Mesenchymal stem cell (in vitro differentiated cells and primary cell): ENCODE measurements at regions not wholly inside any gene's neighbourhood (a gene's known extent, or its start where the extent isn't known, plus 50 kb on each side); places are given as distances from the start of the nearest gene placed in this dataset.
A peak's percentile ranks its signal among the peaks of the same experiment; 100 is the strongest.

Experiments used
- DNase-seq: peaks from one replicate; pipeline ENCODE4 v3.0.0-alpha.2; 2013
- H2AFZ ChIP-seq: one replicate; pipeline ENCODE4 v1.6.1; 2013; ENCODE audit warnings: low read depth, mild to moderate bottlenecking, control low read depth, inconsistent platforms, low read length, moderate library complexity
- H2AK5ac ChIP-seq: 2 replicates; pipeline ENCODE4 v1.6.1; 2013; ENCODE audit warnings: low read length, moderate library complexity, mild to moderate bottlenecking, inconsistent platforms; ENCODE audit not compliant: severe bottlenecking
- H2BK120ac ChIP-seq: one replicate; pipeline ENCODE4 v1.6.1; 2013; ENCODE audit warnings: low read depth, mild to moderate bottlenecking, inconsistent platforms, low read length, moderate library complexity
- H2BK12ac ChIP-seq, 2 experiments: one replicate each; pipeline ENCODE4 v1.6.1; 2013; ENCODE audit warnings: inconsistent platforms in 2 of 2, low read length in 2 of 2, mild to moderate bottlenecking in 2 of 2, moderate library complexity in 2 of 2, control low read depth in 1 of 2
- H2BK15ac ChIP-seq: one replicate; pipeline ENCODE4 v1.6.1; 2013; ENCODE audit warnings: mild to moderate bottlenecking, low read depth, inconsistent platforms; ENCODE audit not compliant: poor library complexity, severe bottlenecking
- H2BK5ac ChIP-seq: 2 replicates; pipeline ENCODE4 v1.6.1; 2013; ENCODE audit warnings: low read depth, mild to moderate bottlenecking, low read length, control low read depth, inconsistent platforms; ENCODE audit not compliant: poor library complexity, severe bottlenecking
- H3K14ac ChIP-seq, 2 experiments: one replicate each; pipeline ENCODE4 v1.6.1; 2013; ENCODE audit warnings: inconsistent platforms in 2 of 2, low read length in 2 of 2, control low read depth in 1 of 2, mild to moderate bottlenecking in 1 of 2, moderate library complexity in 1 of 2
- H3K18ac ChIP-seq, 2 experiments: one replicate each; pipeline ENCODE4 v1.6.1; 2013; ENCODE audit warnings: inconsistent platforms in 2 of 2, low read length in 2 of 2, control low read depth in 1 of 2, low read depth in 1 of 2, mild to moderate bottlenecking in 1 of 2
- H3K23ac ChIP-seq, 2 experiments: one replicate each; pipeline ENCODE4 v1.6.1; 2013; ENCODE audit warnings: inconsistent platforms in 2 of 2, low read length in 2 of 2, mild to moderate bottlenecking in 2 of 2, moderate library complexity in 2 of 2, control low read depth in 1 of 2
- H3K27ac ChIP-seq: 2 replicates; pipeline ENCODE4 v1.5.1; 2013; ENCODE audit warnings: mild to moderate bottlenecking, moderate library complexity, low read length, control low read depth, inconsistent platforms; ENCODE audit not compliant: poor library complexity, severe bottlenecking
- H3K27me3 ChIP-seq, 2 experiments: 2 replicates each; pipeline versions ENCODE4 v1.6.1 to v1.7.0; 2013; ENCODE audit warnings: low read length in 2 of 2, mild to moderate bottlenecking in 2 of 2, moderate library complexity in 2 of 2, control low read depth in 1 of 2, inconsistent platforms in 1 of 2; ENCODE audit not compliant: control insufficient read depth in 1 of 2, insufficient read depth in 1 of 2
- H3K36me3 ChIP-seq, 2 experiments: 2 replicates each; pipeline versions ENCODE4 v1.6.1 to v1.7.0; 2013; ENCODE audit warnings: low read length in 2 of 2, control low read depth in 1 of 2, inconsistent platforms in 1 of 2, low read depth in 1 of 2, mild to moderate bottlenecking in 1 of 2; ENCODE audit not compliant: insufficient read depth in 2 of 2, control insufficient read depth in 1 of 2
- H3K4ac ChIP-seq, 2 experiments: one replicate each; pipeline ENCODE4 v1.6.1; 2013; ENCODE audit warnings: inconsistent platforms in 2 of 2, low read length in 2 of 2, mild to moderate bottlenecking in 2 of 2, moderate library complexity in 2 of 2, control low read depth in 1 of 2, low read depth in 1 of 2
- H3K4me1 ChIP-seq: 2 replicates; pipeline ENCODE4 v1.6.1; 2013; ENCODE audit warnings: low read depth, low read length, control low read depth; ENCODE audit not compliant: control insufficient read depth, insufficient read depth
- H3K4me2 ChIP-seq: 2 replicates; pipeline ENCODE4 v1.6.1; 2013; ENCODE audit warnings: low read length, mild to moderate bottlenecking, inconsistent platforms; ENCODE audit not compliant: poor library complexity, severe bottlenecking
- H3K4me3 ChIP-seq, 2 experiments: 2 replicates each; pipeline versions ENCODE4 v1.5.1 to v1.7.0; 2013; ENCODE audit warnings: low read length in 2 of 2, mild to moderate bottlenecking in 2 of 2, control low read depth in 1 of 2, low read depth in 1 of 2; ENCODE audit not compliant: insufficient read depth in 1 of 2
- H3K79me1 ChIP-seq: replicated peaks from 2 replicates; pipeline ENCODE4 v1.6.1; 2013; ENCODE audit warnings: mild to moderate bottlenecking, control low read depth, low read length, inconsistent platforms; ENCODE audit not compliant: poor library complexity, severe bottlenecking
- H3K9ac ChIP-seq: 2 replicates; pipeline ENCODE4 v1.7.0; 2013; ENCODE audit warnings: mild to moderate bottlenecking, low read length, moderate library complexity
- H3K9me3 ChIP-seq: 2 replicates; pipeline ENCODE4 v1.7.0; 2013; ENCODE audit warnings: mild to moderate bottlenecking, low read length; ENCODE audit not compliant: control insufficient read depth
- H4K8ac ChIP-seq: one replicate; pipeline ENCODE4 v1.6.1; 2013; ENCODE audit warnings: inconsistent platforms, mild to moderate bottlenecking, low read length, moderate library complexity
- H4K91ac ChIP-seq: one replicate; pipeline ENCODE4 v1.6.1; 2013; ENCODE audit warnings: mild to moderate bottlenecking, low read length, inconsistent platforms
- WGBS: methylation state at CpG from one replicate; pipeline ENCODE4 v1.1.7; 2013; ENCODE audit warnings: mixed read lengths; 5-methylcytosine and 5-hydroxymethylcytosine counted together

- no peaks in the 10 kb centered on the region for H3K36me3 ChIP-seq
- no peak overlapping the region for H3K9ac ChIP-seq
- H3K9me3 ChIP-seq, result peaks cover 10% of the 10 kb centered on the region
- 96% methylated on average over 2 of the region's 2 CpGs for WGBS
- H3K4me1 ChIP-seq, result no peaks in the 10 kb centered on the region
- no peak overlapping the region for H4K91ac ChIP-seq
- no peak overlapping the region for H3K4me2 ChIP-seq
- H2BK120ac ChIP-seq, result no peak overlapping the region
- no peak overlapping the region for H2AFZ ChIP-seq
- no peak overlapping the region for H3K23ac ChIP-seq
- H3K27ac ChIP-seq, result no peak overlapping the region
- no peak for DNase-seq
- H3K79me1 ChIP-seq, result no peaks in the 10 kb centered on the region
- no peaks in the 10 kb centered on the region for H3K27me3 ChIP-seq
- no peak overlapping the region for H3K14ac ChIP-seq
- H2AK5ac ChIP-seq, result no peak overlapping the region
- H3K18ac ChIP-seq, result no peak overlapping the region
- H2BK12ac ChIP-seq, result no peak overlapping the region
- no peak overlapping the region for H3K4ac ChIP-seq
- H4K8ac ChIP-seq, result no peak overlapping the region
- H2BK5ac ChIP-seq, result no peak overlapping the region
- H3K4me3 ChIP-seq, result no peak overlapping the region
- H2BK15ac ChIP-seq, result no peak overlapping the region
Measured at GRCh38 chr14:40197344-40197743, 765.1 kb upstream of the FBXO33 start.

DNA sequence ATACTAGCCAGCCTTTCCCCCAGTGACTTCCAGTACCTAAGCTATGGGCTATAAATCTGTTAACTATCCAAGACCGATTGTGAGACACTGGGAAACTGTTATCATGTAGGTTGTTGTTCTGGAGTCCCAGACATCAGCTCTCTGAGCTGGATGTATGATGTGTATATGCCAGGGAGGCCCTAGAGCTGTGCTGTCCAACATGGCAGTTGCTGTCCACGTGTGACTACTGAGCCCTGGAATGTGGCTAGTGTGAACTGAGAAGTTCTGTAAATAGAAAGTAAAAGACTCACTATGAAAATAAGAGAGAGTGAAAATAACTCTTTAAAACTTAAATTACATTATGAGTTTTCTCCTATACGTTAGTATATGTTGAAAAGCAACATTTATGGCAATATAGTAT lies 755.8 kb upstream of the FBXO33 start:
- Histone ChIP-seq H2BK120ac (no peak overlapping the region), H3K4me3 (no peak overlapping the region), H4K91ac (no peak overlapping the region), H3K4me2 (no peak overlapping the region), H3K18ac (no peak overlapping the region), H3K9ac (no peak overlapping the region), H2BK12ac (no peak overlapping the region), H2BK15ac (no peak overlapping the region), H2AFZ (no peak overlapping the region), H2AK5ac (no peak overlapping the region), H3K4me1 (peaks cover 2% of the 10 kb centered on the region), H3K4ac (no peak overlapping the region), H3K23ac (no peak overlapping the region), H3K27me3 (no peaks in the 10 kb centered on the region), H3K79me1 (no peaks in the 10 kb centered on the region), H3K14ac (no peak overlapping the region), H4K8ac (no peak overlapping the region), H3K36me3 (no peaks in the 10 kb centered on the region), H2BK5ac (no peak overlapping the region), H3K27ac (no peak overlapping the region), H3K9me3 (no peaks in the 10 kb centered on the region)
- peak; percentile 23 for DNase-seq
- WGBS, result 81% methylated on average over 2 of the region's 3 CpGs

GRCh38 chr14:40164083-40164482 lies 731.9 kb upstream of the FBXO33 start:
- Histone ChIP-seq H3K27me3 (no peaks in the 10 kb centered on the region), H2AFZ (no peak overlapping the region), H3K4me3 (no peak overlapping the region), H3K4me2 (no peak overlapping the region), H2BK15ac (no peak overlapping the region), H3K36me3 (no peaks in the 10 kb centered on the region), H4K8ac (no peak overlapping the region), H2BK120ac (no peak overlapping the region), H4K91ac (no peak overlapping the region), H3K4ac (no peak overlapping the region), H3K4me1 (no peaks in the 10 kb centered on the region), H3K27ac (no peak overlapping the region), H3K18ac (no peak overlapping the region), H3K14ac (no peak overlapping the region), H3K79me1 (no peaks in the 10 kb centered on the region), H3K23ac (no peak overlapping the region), H3K9me3 (peaks cover 18% of the 10 kb centered on the region), H2BK5ac (no peak overlapping the region), H2BK12ac (no peak overlapping the region), H2AK5ac (no peak overlapping the region), H3K9ac (no peak overlapping the region)
- DNase-seq, result no peak
- no CpG with 5 or more reads among the region's 5 CpGs for WGBS

DNA sequence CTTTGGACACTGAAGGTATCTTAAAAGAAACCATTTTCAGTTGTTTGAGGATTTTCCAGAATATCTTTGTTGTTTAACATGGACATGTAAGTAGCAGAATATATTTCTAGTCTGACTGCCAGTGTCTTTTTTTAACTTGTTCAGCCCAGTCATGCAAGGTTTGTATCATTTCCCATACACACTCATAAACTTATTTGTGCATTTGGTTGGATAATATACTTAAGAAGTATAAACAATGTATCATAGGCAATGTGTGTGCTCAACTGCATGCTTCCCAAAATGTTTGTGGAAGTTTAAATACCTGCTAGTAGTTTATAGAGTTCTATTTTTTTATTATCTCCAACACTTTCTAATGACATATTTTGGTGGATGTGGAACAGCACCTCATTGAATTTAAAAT lies 707.4 kb upstream of the FBXO33 start:
- Histone ChIP-seq H3K4ac (no peak overlapping the region), H3K27ac (no peak overlapping the region), H3K36me3 (no peaks in the 10 kb centered on the region), H4K91ac (no peak overlapping the region), H3K18ac (no peak overlapping the region), H3K27me3 (no peaks in the 10 kb centered on the region), H3K4me3 (no peak overlapping the region), H2BK5ac (no peak overlapping the region), H2AK5ac (no peak overlapping the region), H3K23ac (no peak overlapping the region), H3K4me2 (no peak overlapping the region), H3K79me1 (no peaks in the 10 kb centered on the region), H2BK15ac (no peak overlapping the region), H4K8ac (no peak overlapping the region), H3K9me3 (peaks cover 13% of the 10 kb centered on the region), H2BK12ac (no peak overlapping the region), H3K4me1 (no peaks in the 10 kb centered on the region), H3K9ac (no peak overlapping the region), H2BK120ac (no peak overlapping the region), H2AFZ (no peak overlapping the region), H3K14ac (no peak overlapping the region)
- DNase-seq, result no peak
